Peyer's patch (tissue), 4 donors: ENCODE measurements at regions not wholly inside any gene's neighbourhood (a gene's known extent, or its start where the extent isn't known, plus 50 kb on each side); places are given as distances from the start of the nearest gene placed in this dataset.

Source experiments
- CTCF ChIP-seq, 6 experiments: fragments of 450-650 bp in 4 of 6; fragments of 200-600 bp in 2 of 6; sonication (generic) in 1 of 6; IDR thresholded peaks; one replicate each; pipeline ENCODE4 v1.5.1; 2017 to 2019; ENCODE audit warnings: antibody characterized with exemption in 6 of 6, mild to moderate bottlenecking in 3 of 6, moderate library complexity in 1 of 6
- POLR2A ChIP-seq, 2 donors: fragments of 450-650 bp; IDR thresholded peaks; one replicate each; pipeline ENCODE4 v1.5.1; 2017; ENCODE audit warnings: antibody characterized with exemption in 2 of 2, mild to moderate bottlenecking in 2 of 2, moderate library complexity in 2 of 2

GRCh38 chrX:95797344-95797743 is 887.3 kb upstream of the DIAPH2 start:
- TF ChIP-seq CTCF (IDR thresholded peaks at IDR 0.05) = no peak
- no peak for TF ChIP-seq POLR2A (IDR thresholded peaks at IDR 0.05)
